Dedifferentiated amniotic fluid mesenchymal stem cell (primary cell): ENCODE measurements at regions not wholly inside any gene's neighbourhood (a gene's known extent, or its start where the extent isn't known, plus 50 kb on each side); places are given as distances from the start of the nearest gene placed in this dataset.
"Not testable (repeated sequence)": the region's sequence is repeated elsewhere in the genome, so short reads cannot be mapped to it uniquely, and the experiment has no call there.

ENCODE experiments used
- DNase-seq: peaks from one replicate; pipeline ENCODE4 v3.0.0-alpha.2; 2016; ENCODE audit errors: extremely low spot score

GRCh38 chr15:69862540-69862939 is 235.2 kb downstream of the TLE3 start:
- DNase-seq = no peak

- DNase-seq = no peak
Observed at GRCh38 chr15:69863446-69863845, 234.3 kb downstream of the TLE3 start.

- DNase-seq = no peak
Observed at GRCh38 chr15:69865369-69865768, 232.3 kb downstream of the TLE3 start.

GRCh38 chr15:69868756-69869155 is 229.0 kb downstream of the TLE3 start:
- no peak for DNase-seq

- DNase-seq = no peak
Observed at GRCh38 chr15:69869291-69869690, 228.4 kb downstream of the TLE3 start.

DNA sequence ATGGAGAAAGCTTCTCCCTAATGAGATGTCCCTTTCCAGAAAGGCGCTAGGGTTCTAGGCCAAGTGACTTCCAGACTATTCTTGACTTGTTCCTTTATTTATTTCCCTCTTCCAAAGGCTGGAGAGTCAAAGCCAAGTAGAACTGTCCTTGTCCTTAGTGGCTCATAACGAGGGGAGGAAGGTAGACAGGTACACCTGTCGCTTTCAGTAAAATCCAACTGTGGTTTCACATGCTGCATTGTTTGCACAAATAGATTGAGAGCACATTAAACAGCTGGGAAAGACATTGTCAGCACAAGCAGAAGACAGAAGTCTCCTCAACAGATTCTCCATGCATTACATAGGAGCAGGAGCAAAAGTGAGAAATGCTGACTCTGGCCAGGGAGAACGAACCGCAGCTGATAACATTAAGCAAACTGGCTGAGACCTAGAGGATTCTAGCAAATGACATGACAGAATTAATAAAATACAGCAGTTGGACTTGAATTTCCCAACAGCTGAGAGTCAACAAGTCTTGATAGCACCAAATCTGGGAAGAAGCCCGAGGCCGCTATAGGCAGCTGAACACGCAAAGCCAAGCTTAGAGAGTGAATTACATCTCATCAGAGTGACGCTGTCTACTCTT is 227.7 kb downstream of the TLE3 start:
- no peak for DNase-seq

GRCh38 chr15:69871511-69872134 is 226.1 kb downstream of the TLE3 start:
- DNase-seq = no peak

DNA sequence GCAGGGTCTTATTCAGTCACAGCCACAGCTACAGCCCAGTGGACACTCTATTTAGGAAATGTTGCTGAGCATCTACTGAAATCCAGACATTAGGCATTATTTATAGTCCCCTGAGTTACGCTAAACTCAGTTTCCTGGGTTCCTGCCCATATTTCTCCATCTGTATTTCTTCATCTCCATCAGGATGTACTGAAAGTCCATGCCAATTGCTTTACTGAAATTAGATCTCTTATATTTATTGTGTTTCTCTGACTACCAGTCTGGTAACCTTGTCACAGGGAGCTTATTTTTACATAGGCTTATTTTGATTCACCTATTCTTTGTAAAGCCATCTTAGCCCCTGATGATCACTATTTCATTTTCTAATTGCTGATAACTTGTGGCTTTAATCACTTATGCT is 223.9 kb downstream of the TLE3 start:
- no peak for DNase-seq

GRCh38 chr15:69874321-69874720 is 223.4 kb downstream of the TLE3 start:
- no peak for DNase-seq

- DNase-seq = no peak
Observed at GRCh38 chr15:69876064-69876940, 221.4 kb downstream of the TLE3 start.

DNA sequence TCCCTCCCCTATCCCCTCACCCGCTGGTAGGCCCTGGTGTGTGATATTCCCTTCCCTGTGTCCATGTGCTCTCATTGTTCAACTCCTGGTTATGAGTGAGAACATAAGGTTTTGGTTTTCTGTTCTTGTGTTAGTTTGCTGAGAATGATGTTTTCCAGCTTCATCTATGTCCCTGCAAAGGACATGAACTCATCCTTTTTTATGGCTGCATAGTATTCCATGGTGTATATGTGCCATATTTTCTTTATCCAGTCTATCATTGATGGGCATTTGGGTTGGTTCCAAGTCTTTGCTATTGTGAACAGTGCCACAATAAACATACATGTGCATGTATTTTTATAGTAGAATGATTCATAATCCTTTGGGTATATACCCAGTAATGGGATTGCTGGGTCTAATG is 217.8 kb downstream of the TLE3 start:
- not testable (repeated sequence) for DNase-seq

GRCh38 chr15:69880571-69881301 is 217.0 kb downstream of the TLE3 start:
- DNase-seq = no peak

DNA sequence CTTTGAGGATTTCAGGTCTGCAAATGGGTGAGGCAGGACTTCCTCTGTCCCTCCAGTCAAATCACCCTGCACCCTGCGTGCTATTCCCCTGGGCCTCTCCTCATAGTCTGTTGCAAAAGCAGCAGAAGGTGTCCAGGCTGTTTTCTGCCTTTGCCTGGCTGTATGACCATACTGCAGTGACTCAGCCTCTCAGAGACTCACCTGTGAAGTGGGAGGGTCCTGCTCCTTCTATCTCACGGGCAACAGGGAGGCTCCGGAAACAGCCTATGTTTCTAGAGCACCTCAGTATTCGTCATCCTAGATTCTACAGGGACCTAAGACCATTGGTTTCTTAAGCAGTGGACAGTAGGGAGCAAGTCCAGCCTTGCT is 216.4 kb downstream of the TLE3 start:
- no peak for DNase-seq

- no peak for DNase-seq
Observed at GRCh38 chr15:69881766-69882165, 216.0 kb downstream of the TLE3 start.

DNA sequence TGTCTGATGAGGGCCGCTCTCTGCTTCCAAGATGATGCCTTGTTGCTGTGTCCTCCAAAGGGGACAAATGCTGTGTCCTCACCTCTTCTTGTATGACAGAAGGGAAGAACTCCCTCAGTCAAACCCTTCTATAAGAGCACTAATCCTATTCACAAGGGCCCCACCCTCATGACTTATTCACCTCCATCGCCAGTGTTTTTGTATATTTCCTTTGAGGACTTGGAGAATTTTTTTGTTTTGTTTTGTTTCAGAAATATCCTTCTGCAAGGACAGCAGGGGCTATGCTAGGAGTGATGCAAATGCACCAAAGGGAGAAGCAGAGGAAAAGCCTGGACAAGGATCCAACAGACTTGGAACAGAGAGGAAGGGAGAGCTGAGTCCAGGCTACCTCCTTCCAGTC is 214.4 kb downstream of the TLE3 start:
- no peak for DNase-seq

GRCh38 chr15:69885173-69885955 is 212.4 kb downstream of the TLE3 start:
- no peak for DNase-seq

DNA sequence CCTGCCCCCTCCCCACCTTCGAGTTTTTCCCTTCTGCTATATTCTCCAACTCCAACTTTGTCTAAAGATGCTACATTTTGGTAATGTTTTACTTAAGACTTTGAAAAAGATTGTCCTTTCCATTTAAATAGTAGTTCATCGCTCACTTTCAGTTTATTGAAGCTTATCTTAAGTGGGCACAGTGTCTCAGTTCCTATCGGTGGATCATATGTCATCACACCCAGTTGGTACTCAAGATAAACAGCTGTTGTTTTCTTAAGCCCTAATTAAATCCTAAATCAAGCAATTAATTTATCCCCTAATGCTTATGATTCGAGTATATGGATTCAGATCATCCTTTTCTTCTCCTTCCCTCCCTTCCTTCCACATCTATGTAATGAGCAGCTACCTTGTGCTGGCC is 210.7 kb downstream of the TLE3 start:
- DNase-seq = no peak

- DNase-seq = no peak
Observed at GRCh38 chr15:69887553-69887952, 210.2 kb downstream of the TLE3 start.

DNA sequence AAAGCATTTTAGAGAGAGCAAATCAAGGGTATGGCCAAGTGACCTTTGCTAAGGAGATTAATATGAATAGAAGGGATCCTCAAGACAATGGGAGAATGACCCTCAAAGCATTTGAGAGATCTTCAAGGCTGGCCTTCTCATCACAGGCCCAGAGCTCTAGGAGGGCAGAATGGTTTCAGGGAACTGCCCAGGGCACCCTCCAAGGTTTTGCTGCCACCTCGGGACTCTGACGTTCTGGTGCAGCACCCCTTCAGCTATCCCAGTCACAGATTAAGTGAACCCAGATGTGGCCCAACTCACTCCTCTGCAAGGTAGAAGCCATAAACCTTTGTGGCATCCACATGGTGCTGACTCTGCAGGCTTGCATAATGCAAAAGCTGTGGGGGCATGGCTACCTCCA is 209.3 kb downstream of the TLE3 start:
- DNase-seq = no peak

- no peak for DNase-seq
Observed at GRCh38 chr15:69891070-69891536, 206.6 kb downstream of the TLE3 start.

GRCh38 chr15:69891606-69892005 is 206.1 kb downstream of the TLE3 start:
- DNase-seq = no peak
